ENCODE measurements at regions not wholly inside any gene's neighbourhood (a gene's known extent, or its start where the extent isn't known, plus 50 kb on each side); places are given as distances from the start of the nearest gene placed in this dataset.

DNA sequence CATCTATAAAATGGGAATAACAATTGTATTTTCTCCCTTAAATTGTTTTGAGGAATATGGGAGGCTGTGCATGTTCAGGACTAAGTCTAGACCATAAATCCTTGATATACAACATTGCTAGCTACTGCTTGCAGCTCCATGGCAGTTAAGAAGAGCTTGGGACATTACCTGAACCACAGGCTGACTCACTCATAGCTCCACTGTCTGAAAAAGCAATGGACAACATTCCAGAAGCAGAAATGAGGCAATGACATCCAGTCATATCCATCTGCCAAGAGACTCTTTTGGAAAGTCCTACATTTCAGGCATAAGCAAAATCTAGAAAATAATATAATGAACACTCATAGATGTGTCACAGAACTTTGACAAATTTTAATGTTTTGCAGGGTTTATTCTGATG is 167.3 kb upstream of the LEF1 start:
- Histone ChIP-seq H4K20me1 (ENCODE audit: insufficient read depth) (no peaks in the 10 kb centered on the region), H3K9me3 (ENCODE audit: low read depth) (no peaks in the 10 kb centered on the region), H3K4me3 (no peak overlapping the region), H3K9me2 (ENCODE audit: insufficient read depth) (no peaks in the 10 kb centered on the region), H3K4me2 (ENCODE audit: unreplicated experiment) (no peak overlapping the region), H3K36me3 (ENCODE audit: low read depth) (no peaks in the 10 kb centered on the region), H2AFZ (no peak overlapping the region), H3K4me1 (ENCODE audit: insufficient read depth) (no peaks in the 10 kb centered on the region), H3K9ac (no peak overlapping the region), H3K79me2 (ENCODE audit: insufficient read depth) (no peaks in the 10 kb centered on the region), H3F3A (ENCODE audit: insufficient read depth) (no peaks in the 10 kb centered on the region), H3K27ac (no peak overlapping the region), H3K27me3 (replicated peaks; ENCODE audit: insufficient read depth) (peaks cover 46% of the 10 kb centered on the region)
- DNase-seq = peak; percentile 24
- in situ Hi-C loops (cut with MboI) = no loop called here
- no peak for TF ChIP-seq EZH2 (IDR thresholded peaks at IDR 0.05; ENCODE audit: insufficient read depth, poor library complexity, severe bottlenecking)

DNA sequence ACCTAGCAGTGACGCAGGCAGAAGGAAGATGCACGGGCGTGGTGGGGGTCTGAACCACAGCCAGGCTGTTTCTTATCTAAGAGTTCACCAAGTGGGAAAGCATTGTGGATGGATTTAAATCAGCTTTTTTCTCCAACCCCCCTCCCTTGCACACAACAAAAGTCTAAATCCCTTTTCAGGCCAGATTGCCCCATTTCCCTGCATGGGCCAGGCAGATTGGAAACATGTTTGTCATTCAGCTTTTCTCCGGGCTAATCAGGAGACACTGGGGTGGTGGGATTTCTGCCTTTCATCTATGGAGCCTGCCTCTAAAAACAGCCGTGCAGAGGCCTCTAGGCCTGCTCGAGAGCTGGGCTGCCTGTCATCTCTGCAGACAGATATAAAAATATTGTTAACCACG is 166.3 kb upstream of the LEF1 start:
- Histone ChIP-seq H4K20me1 (ENCODE audit: insufficient read depth) (no peaks in the 10 kb centered on the region), H2AFZ (no peak overlapping the region), H3K9me2 (ENCODE audit: insufficient read depth) (no peaks in the 10 kb centered on the region), H3K9ac (no peak overlapping the region), H3K27me3 (replicated peaks; ENCODE audit: insufficient read depth) (peaks cover 42% of the 10 kb centered on the region), H3F3A (ENCODE audit: insufficient read depth) (no peaks in the 10 kb centered on the region), H3K79me2 (ENCODE audit: insufficient read depth) (no peaks in the 10 kb centered on the region), H3K4me2 (ENCODE audit: unreplicated experiment) (no peak overlapping the region), H3K4me3 (no peak overlapping the region), H3K4me1 (ENCODE audit: insufficient read depth) (no peaks in the 10 kb centered on the region), H3K9me3 (ENCODE audit: low read depth) (no peaks in the 10 kb centered on the region), H3K36me3 (ENCODE audit: low read depth) (no peaks in the 10 kb centered on the region), H3K27ac (no peak overlapping the region)
- no peak for DNase-seq
- in situ Hi-C loops (cut with MboI) = no loop called here
- TF ChIP-seq EZH2phosphoT487 (IDR thresholded peaks at IDR 0.05; ENCODE audit: insufficient read depth, low read depth) (no peak), EZH2 (IDR thresholded peaks at IDR 0.05; ENCODE audit: insufficient read depth, poor library complexity, severe bottlenecking) (no peak)
- WGBS, 2 experiments (ENCODE audit: low coverage in 1 of 2, low lambda C conversion rate in 2 of 2, missing lambda C conversion rate in 2 of 2) = 27 to 30% methylated on average over 7 of the region's 7 CpGs

DNA sequence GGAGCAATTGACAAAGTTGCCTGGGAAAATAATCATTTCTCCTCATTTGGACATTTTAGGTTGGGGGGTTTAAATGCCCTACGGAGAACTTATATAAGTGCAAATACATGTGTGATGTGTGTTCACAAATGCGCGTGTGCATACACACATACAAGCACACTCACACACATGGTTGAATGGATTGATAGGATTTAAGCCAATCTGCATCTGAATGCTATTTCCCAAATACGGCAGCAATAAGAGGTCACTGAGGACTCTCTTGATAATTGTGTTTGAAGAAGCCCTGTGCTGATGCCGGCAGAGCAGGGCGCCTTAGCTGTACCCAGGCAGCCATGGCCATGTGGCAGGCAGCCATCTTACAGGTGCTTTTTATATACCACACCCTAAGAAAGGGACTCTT is 165.3 kb upstream of the LEF1 start:
- no peaks in the 10 kb centered on the region for H3K79me2 ChIP-seq (ENCODE audit: insufficient read depth)
- H3K4me2 ChIP-seq (ENCODE audit: unreplicated experiment) = no peak overlapping the region
- H3K27me3 ChIP-seq (replicated peaks; ENCODE audit: insufficient read depth) = peaks cover 36% of the 10 kb centered on the region
- H4K20me1 ChIP-seq (ENCODE audit: insufficient read depth) = no peaks in the 10 kb centered on the region
- 57 to 58% methylated on average over 6 of the region's 6 CpGs for WGBS, 2 experiments (ENCODE audit: low coverage in 1 of 2, low lambda C conversion rate in 2 of 2, missing lambda C conversion rate in 2 of 2)
- H3K4me1 ChIP-seq (ENCODE audit: insufficient read depth) = no peaks in the 10 kb centered on the region
- in situ Hi-C loops (cut with MboI) = no loop called here
- no peak overlapping the region for H3K27ac ChIP-seq
- DNase-seq = no peak
- no peak overlapping the region for H3K4me3 ChIP-seq
- H3K9me3 ChIP-seq (ENCODE audit: low read depth) = no peaks in the 10 kb centered on the region
- no peak overlapping the region for H3K9ac ChIP-seq
- no peaks in the 10 kb centered on the region for H3F3A ChIP-seq (ENCODE audit: insufficient read depth)
- no peaks in the 10 kb centered on the region for H3K9me2 ChIP-seq (ENCODE audit: insufficient read depth)
- H3K36me3 ChIP-seq (ENCODE audit: low read depth) = no peaks in the 10 kb centered on the region
- no peak overlapping the region for H2AFZ ChIP-seq
- TF ChIP-seq EZH2 (IDR thresholded peaks at IDR 0.05; ENCODE audit: insufficient read depth, poor library complexity, severe bottlenecking) (no peak), EZH2phosphoT487 (IDR thresholded peaks at IDR 0.05; ENCODE audit: insufficient read depth, low read depth) (no peak)

DNA sequence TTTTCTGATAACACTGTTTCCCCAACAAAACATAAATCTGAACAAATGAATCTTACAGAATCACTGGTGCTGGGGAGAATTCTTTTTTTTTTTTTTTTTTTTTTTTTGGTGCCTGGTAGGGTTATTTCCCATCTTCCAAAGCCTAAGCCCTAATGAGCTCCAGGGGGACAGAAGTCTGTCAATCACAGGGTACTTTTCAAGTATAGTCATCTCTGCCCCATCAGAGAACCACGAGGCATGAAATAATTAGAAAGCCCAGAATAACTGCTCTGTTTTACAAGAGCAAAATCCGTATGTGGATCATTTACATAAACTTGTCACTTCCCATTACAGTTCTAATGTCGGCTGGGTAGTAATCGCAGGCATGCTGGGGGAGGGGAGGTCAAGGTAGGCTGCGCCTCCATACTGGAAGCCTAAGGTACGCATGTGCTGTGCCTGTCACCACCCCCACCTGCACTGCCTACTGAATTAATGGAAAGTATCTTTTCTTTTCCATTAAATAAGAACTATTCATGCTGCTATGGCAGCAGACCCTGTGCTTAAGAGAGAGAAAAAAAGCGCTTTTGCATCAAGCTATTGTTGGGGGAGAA is 164.7 kb upstream of the LEF1 start:
- Histone ChIP-seq H3K36me3 (ENCODE audit: low read depth) (no peaks in the 10 kb centered on the region), H3K9me3 (ENCODE audit: low read depth) (no peaks in the 10 kb centered on the region), H3K79me2 (ENCODE audit: insufficient read depth) (no peaks in the 10 kb centered on the region), H4K20me1 (ENCODE audit: insufficient read depth) (no peaks in the 10 kb centered on the region), H2AFZ (no peak overlapping the region), H3K9ac (no peak overlapping the region), H3F3A (ENCODE audit: insufficient read depth) (no peaks in the 10 kb centered on the region), H3K4me3 (no peak overlapping the region), H3K4me1 (ENCODE audit: insufficient read depth) (no peaks in the 10 kb centered on the region), H3K9me2 (ENCODE audit: insufficient read depth) (no peaks in the 10 kb centered on the region), H3K27ac (no peak overlapping the region), H3K4me2 (ENCODE audit: unreplicated experiment) (no peak overlapping the region), H3K27me3 (replicated peaks; ENCODE audit: insufficient read depth) (peaks cover 40% of the 10 kb centered on the region)
- in situ Hi-C loops (cut with MboI) = no loop called here
- no peak for DNase-seq
- 13 to 14% methylated on average over 7 of the region's 7 CpGs for WGBS, 2 experiments (ENCODE audit: low coverage in 1 of 2, low lambda C conversion rate in 2 of 2, missing lambda C conversion rate in 2 of 2)
- TF ChIP-seq EZH2 (IDR thresholded peaks at IDR 0.05; ENCODE audit: insufficient read depth, poor library complexity, severe bottlenecking) = no peak
- no peak for TF ChIP-seq EZH2phosphoT487 (IDR thresholded peaks at IDR 0.05; ENCODE audit: insufficient read depth, low read depth)
